ENCODE measurements at regions not wholly inside any gene's neighbourhood (a gene's known extent, or its start where the extent isn't known, plus 50 kb on each side); places are given as distances from the start of the nearest gene placed in this dataset.

GRCh38 chr2:163794635-163795034 lies 58.8 kb upstream of the FIGN start:
- Histone ChIP-seq H3K36me3 (ENCODE audit: control insufficient read depth, insufficient read depth, low read length) (no peaks in the 10 kb centered on the region), H3K27me3 (replicated peaks; ENCODE audit: control insufficient read depth, insufficient read depth, low read length) (no peaks in the 10 kb centered on the region), H3K9me3 (no peaks in the 10 kb centered on the region), H3K4me3 (ENCODE audit: low read depth, low read length) (no peak overlapping the region), H3K4me1 (no peaks in the 10 kb centered on the region)
- DNase-seq, result no peak
- POLR2A ChIA-PET, result no interaction called here
- H3K36me3 Mint-ChIP-seq (ENCODE audit: insufficient read depth, unreplicated experiment), result no peaks in the 10 kb centered on the region
- H3K27ac Mint-ChIP-seq (ENCODE audit: unreplicated experiment), result no peak overlapping the region
- H3K27me3 Mint-ChIP-seq (ENCODE audit: insufficient read depth, unreplicated experiment), result no peaks in the 10 kb centered on the region
- BruUV-seq (replicated peaks), result no TSS peak
- H3K4me3 Mint-ChIP-seq (ENCODE audit: unreplicated experiment), result no peak overlapping the region
- CTCF ChIA-PET, result no interaction called here
- peaks cover 6% of the 10 kb centered on the region for H3K4me1 Mint-ChIP-seq (ENCODE audit: low read depth, unreplicated experiment)
- H3K9me3 Mint-ChIP-seq (ENCODE audit: unreplicated experiment), result peaks cover 6% of the 10 kb centered on the region
- intact Hi-C loops (cut with micrococcal nuclease; ENCODE audit: unreplicated experiment), result no loop called here
- no peak for TF ChIP-seq CTCF (IDR thresholded peaks at IDR 0.05; ENCODE audit: insufficient read depth in 1 of 2, low read depth in 1 of 2, low read length in 1 of 2, severe bottlenecking in 1 of 2, unreplicated experiment in 1 of 2)

Data from Caco-2 (cell line).